Heart right ventricle (tissue), 16 donors: ENCODE measurements at regions not wholly inside any gene's neighbourhood (a gene's known extent, or its start where the extent isn't known, plus 50 kb on each side); places are given as distances from the start of the nearest gene placed in this dataset.

ENCODE experiments used
- ATAC-seq, 8 donors: fragments of 200-7000 bp; cut with Tn5 transposase; one replicate each; pipeline ENCODE4 v1.9.1; 2020; ENCODE audit warnings: mild to moderate bottlenecking in 8 of 8, moderate library complexity in 8 of 8, moderate number of reproducible peaks in 1 of 8
- DNase-seq, 2 donors: peaks; one replicate each; pipeline ENCODE4 v3.0.0-alpha.2; 2020
- H3K27ac ChIP-seq, 10 donors: fragments of 200-600 bp; sonication (generic) in 2 of 10; one replicate each; pipeline versions ENCODE4 v1.5.0 to v1.8.0; 2020 to 2022; ENCODE audit warnings: mild to moderate bottlenecking in 3 of 10
- H3K27me3 ChIP-seq, 7 donors: fragments of 200-600 bp; one replicate each; pipeline ENCODE4 v1.8.0; 2021 to 2022; ENCODE audit warnings: mild to moderate bottlenecking in 2 of 7
- H3K36me3 ChIP-seq, 9 donors: fragments of 200-600 bp; sonication (generic) in 1 of 9; one replicate each; pipeline versions ENCODE4 v1.5.0 to v1.8.0; 2020 to 2022; ENCODE audit warnings: mild to moderate bottlenecking in 2 of 9
- H3K4me1 ChIP-seq, 9 donors: fragments of 200-600 bp; sonication (generic) in 1 of 9; one replicate each; pipeline versions ENCODE4 v1.5.0 to v1.8.0; 2020 to 2022; ENCODE audit warnings: mild to moderate bottlenecking in 4 of 9
- H3K4me3 ChIP-seq, 10 donors: fragments of 200-600 bp; sonication (generic) in 2 of 10; one replicate each; pipeline versions ENCODE4 v1.5.0 to v1.8.0; 2020 to 2022; ENCODE audit warnings: mild to moderate bottlenecking in 7 of 10, moderate library complexity in 2 of 10
- H3K9me3 ChIP-seq, 11 donors: fragments of 200-600 bp in 10 of 11; sonication (generic) in 2 of 11; one replicate each; pipeline versions ENCODE4 v1.5.0 to v1.8.0; 2013 to 2022; ENCODE audit warnings: mild to moderate bottlenecking in 2 of 11, control low read depth in 1 of 11, moderate library complexity in 1 of 11
- WGBS, 2 donors: extraction: QIAGEN DNeasy Blood & Tissue Kit; methylation state at CpG; one replicate each; pipeline ENCODE4 v1.1.7; 2013; ENCODE audit warnings: inconsistent platforms in 1 of 2; 5-methylcytosine and 5-hydroxymethylcytosine counted together
- intact Hi-C, 10 donors: fragments of 100-400 bp; cut with DNase I; formaldehyde crosslinking; loops; one replicate each; pipeline versions ENCODE4 v1.11.1 to v1.14.2; 2022
- TF ChIP-seq, protein P1 (sequence below), 9 donors: fragments of 200-600 bp; sonication (generic) in 2 of 9; IDR thresholded peaks; one replicate each; pipeline versions ENCODE4 v1.5.0 to v1.8.0; 2021 to 2022; ENCODE audit warnings: antibody characterized with exemption in 9 of 9, mild to moderate bottlenecking in 5 of 9, moderate library complexity in 1 of 9
- donor health status: Arrhythmogenic right ventricular cardiomyopathy.
- donor health status: ischemic (EF 13 %, LVEDD 7.1; RV severe dilation, severe dysfunction).
- donor health status: healthy with polysubstance abuse.
- donor health status: DM: no; HTN: yes; CAD: no.
- donor health status: DM: no; HTN: no; CAD: no.
- donor health status: ischemic (EF 25% LVEDD 6.9; RV normal size, moderate dysfunction).
- donor health status: ischemic (EF 25% LVEDD 5.7; RV mildly dilated, moderate dysfunction).
- donor health status: healthy.
- donor health status: DM: yes; HTN: yes; CAD: no.
- donor health status: Ischemic cardiomyopathy.
- donor health status: ischemic (EF 35%, LVEDD 5.7; RV mildly dilated, moderate dysfunction).
- donor health status: nonischemic (EF 11% LVEDD 7.7; RV severe dilation, severe dysfunction).
- donor health status: DM: yes; HTN: yes; CAD: no.
- donor health status: PGD.
- donor health status: ischemic (EF 29% LVEDD 5.4; RV normal size, mild dysfunction).
- donor health status: nonischemic (EF 23%, LVEDD 6.1; RV moderate dilation, normal function).

DNA sequence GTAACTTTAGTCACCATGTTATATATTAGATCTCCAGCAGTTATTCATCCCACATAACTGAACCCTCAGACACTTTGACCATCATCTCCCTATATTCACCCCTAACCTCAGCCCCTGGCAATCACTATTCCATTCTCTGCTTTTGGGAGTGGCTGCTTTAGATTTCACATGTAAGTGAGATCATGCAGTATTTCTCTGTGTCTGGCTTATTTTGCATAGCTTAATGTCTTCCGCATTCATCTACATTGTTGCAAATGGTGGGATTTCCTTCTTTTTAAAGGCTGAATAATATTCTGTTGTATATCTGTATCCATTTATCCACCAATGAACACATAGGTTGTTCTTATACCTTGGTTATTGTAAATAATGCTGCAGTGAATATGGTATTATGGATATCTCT is 411.6 kb upstream of the ZEB2 start:
- DNase-seq (no peak), ATAC-seq (no peak)
- H3K4me3 ChIP-seq = no peak overlapping the region
- H3K27ac ChIP-seq = no peak overlapping the region
- WGBS, 2 donors = 96 to 98% methylated on average over 1 of the region's 1 CpG
- peaks cover 0 to 27% (median 11%) of the 10 kb centered on the region in 11 donors for H3K9me3 ChIP-seq
- no peaks in the 10 kb centered on the region for H3K36me3 ChIP-seq
- H3K4me1 ChIP-seq = peaks cover 0 to 13% (median 0%) of the 10 kb centered on the region in 9 donors
- intact Hi-C loops = loop anchor here in 4 of 10 donors (10.0 kb wide), 3 partner anchors 57 to 417 kb away; partner anchors contain the start of gene ZEB2 (in 2 of the 4)
- TF ChIP-seq, protein P1, sequence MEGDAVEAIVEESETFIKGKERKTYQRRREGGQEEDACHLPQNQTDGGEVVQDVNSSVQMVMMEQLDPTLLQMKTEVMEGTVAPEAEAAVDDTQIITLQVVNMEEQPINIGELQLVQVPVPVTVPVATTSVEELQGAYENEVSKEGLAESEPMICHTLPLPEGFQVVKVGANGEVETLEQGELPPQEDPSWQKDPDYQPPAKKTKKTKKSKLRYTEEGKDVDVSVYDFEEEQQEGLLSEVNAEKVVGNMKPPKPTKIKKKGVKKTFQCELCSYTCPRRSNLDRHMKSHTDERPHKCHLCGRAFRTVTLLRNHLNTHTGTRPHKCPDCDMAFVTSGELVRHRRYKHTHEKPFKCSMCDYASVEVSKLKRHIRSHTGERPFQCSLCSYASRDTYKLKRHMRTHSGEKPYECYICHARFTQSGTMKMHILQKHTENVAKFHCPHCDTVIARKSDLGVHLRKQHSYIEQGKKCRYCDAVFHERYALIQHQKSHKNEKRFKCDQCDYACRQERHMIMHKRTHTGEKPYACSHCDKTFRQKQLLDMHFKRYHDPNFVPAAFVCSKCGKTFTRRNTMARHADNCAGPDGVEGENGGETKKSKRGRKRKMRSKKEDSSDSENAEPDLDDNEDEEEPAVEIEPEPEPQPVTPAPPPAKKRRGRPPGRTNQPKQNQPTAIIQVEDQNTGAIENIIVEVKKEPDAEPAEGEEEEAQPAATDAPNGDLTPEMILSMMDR (IDR thresholded peaks at IDR 0.05) = no peak
- H3K27me3 ChIP-seq = no peaks in the 10 kb centered on the region

DNA sequence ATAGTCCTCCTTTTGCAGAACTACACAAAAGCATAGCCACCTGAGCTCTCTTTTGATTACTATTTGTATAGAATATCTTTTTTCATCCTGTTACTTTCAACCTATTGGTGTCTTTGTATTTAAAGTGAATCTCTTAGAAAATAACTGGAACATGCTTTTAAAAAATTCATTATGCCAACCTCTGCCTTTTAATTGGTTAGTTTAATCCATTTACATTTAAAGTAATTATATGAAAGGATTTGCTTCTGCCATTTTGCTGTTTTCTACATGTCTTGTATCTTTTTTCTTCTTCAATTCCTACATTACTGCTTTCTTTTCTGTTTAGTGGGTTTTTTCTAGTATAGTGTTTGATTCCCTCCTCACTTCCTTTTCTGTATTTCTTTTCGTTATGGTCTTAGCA is 407.5 kb upstream of the ZEB2 start:
- TF ChIP-seq, protein P1 (IDR thresholded peaks at IDR 0.05) = no peak
- 74 to 85% methylated on average over 1 of the region's 1 CpG for WGBS, 2 donors
- H3K27ac ChIP-seq = no peak overlapping the region
- ATAC-seq = no peak
- no peak overlapping the region for H3K4me3 ChIP-seq
- DNase-seq = no peak
- H3K4me1 ChIP-seq = peaks cover 0 to 4% (median 0%) of the 10 kb centered on the region in 9 donors
- H3K9me3 ChIP-seq = peaks cover 0 to 39% (median 11%) of the 10 kb centered on the region in 11 donors
- no peaks in the 10 kb centered on the region for H3K27me3 ChIP-seq
- no peaks in the 10 kb centered on the region for H3K36me3 ChIP-seq
- intact Hi-C loops = no loop called here

DNA sequence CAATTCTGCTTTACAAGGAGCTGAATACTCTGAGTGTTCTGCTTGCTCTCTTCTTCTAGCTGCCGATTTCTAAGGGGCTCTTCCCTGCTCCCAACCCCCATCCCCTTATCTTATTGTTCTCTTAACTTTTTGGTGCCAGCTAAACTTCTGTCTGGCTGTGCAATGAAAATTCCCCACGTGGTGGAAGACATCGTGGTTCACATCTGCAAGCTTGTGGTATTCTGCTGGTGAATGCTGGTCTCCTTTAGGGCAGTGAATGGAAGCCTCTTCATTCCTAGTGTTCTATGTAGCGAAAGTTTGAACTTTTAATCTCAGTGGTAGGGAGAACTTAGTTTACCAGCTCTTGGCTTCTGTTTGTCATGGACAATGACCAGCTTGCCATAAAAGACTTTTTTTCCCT is 406.0 kb upstream of the ZEB2 start:
- Histone ChIP-seq H3K4me3 (no peak overlapping the region), H3K27ac (no peak overlapping the region), H3K4me1 (peaks cover 0 to 9% (median 0%) of the 10 kb centered on the region in 9 donors), H3K9me3 (peaks cover 0 to 39% (median 11%) of the 10 kb centered on the region in 11 donors), H3K27me3 (no peaks in the 10 kb centered on the region), H3K36me3 (no peaks in the 10 kb centered on the region)
- 73 to 77% methylated on average over 4 of the region's 4 CpGs for WGBS, 2 donors
- ATAC-seq (no peak), DNase-seq (no peak)
- intact Hi-C loops = no loop called here
- TF ChIP-seq, protein P1 (IDR thresholded peaks at IDR 0.05) = no peak

DNA sequence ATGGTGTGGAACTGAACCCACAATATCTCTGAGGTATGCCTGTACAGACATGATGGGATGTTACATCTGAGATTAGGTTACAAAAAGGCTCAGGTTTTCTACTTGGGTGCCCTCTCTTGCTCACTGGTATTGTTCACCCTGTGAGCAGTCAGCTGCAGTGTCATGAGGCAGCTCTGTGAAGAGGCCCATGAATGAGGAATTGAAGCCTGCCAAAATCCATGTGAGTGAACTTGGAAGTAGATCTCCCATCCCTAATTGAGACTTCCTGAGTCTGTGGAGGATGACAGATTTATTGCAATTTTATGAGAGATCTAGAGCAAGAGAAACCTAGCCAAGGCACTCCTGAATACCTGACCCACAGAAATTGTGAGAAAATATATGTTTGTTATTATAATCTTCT is 404.9 kb upstream of the ZEB2 start:
- Histone ChIP-seq H3K27ac (no peak overlapping the region), H3K36me3 (no peaks in the 10 kb centered on the region), H3K27me3 (no peaks in the 10 kb centered on the region), H3K4me1 (peaks cover 0 to 9% (median 0%) of the 10 kb centered on the region in 9 donors), H3K9me3 (peaks cover 0 to 39% (median 11%) of the 10 kb centered on the region in 11 donors), H3K4me3 (no peak overlapping the region)
- ATAC-seq (no peak), DNase-seq (no peak)
- TF ChIP-seq, protein P1 (IDR thresholded peaks at IDR 0.05) = no peak
- intact Hi-C loops = no loop called here
